NCI-H748 treated with DMSO at 0.1 percent for 48 hours (cell line): ENCODE measurements at regions not wholly inside any gene's neighbourhood (a gene's known extent, or its start where the extent isn't known, plus 50 kb on each side); places are given as distances from the start of the nearest gene placed in this dataset.
"Not testable (repeated sequence)": the region's sequence is repeated elsewhere in the genome, so short reads cannot be mapped to it uniquely, and the experiment has no call there.

Source experiments
- DNase-seq: peaks from one replicate; lab custom pipeline; 2025; lab: John Stamatoyannopoulos, UW

DNA sequence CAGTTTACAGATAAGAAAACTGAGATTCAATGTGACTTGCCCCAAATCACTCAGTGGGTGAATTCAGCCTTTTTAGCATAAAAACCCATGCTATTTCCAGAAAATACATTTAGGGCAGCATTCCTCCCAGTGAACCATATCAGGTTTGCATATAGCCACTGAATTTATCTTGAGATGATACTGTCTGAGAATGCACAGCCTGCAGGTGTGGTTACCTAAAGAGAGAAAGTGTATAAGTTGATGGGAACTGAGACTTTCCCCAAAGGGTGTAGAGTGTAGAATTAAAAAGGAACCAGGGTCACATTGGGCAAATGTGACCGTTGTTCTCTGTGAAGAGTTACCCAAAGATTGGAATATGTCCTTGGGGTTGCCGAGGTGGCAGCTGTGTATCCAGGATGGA, 100.0 kb upstream of the PIK3R1 start:
- DNase-seq, result no peak

DNA sequence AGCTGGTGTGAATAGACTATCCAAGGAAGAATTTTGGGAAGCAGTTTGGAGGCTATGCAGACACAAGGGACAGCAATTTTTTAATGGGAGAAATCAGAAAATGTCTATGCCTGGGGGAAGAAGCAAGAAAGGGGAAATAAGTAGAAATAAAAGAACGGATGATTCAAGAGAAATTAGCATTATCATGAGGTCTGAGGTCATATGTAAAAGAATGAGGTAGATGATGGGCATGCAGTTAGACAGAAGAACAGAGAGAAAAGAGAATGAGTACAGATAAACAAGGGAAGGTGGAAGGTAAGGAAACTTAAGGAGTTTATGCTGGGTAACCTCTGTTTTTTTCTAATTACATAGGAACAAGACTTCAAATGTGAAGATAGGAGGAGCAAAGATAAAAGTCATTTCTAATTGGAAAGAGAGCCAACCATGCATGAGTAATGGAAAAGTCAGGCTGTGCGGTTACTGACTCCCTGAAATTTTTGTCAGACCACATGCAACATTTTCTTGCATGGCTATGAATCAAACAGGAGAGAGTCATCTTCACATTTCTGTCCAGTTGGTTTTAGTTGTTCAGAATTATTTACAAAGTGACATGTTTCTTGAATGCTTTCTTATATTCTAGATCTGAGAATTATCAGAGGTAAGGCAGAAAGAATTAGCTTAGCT, 101.0 kb upstream of the PIK3R1 start:
- DNase-seq, result no peak

DNA sequence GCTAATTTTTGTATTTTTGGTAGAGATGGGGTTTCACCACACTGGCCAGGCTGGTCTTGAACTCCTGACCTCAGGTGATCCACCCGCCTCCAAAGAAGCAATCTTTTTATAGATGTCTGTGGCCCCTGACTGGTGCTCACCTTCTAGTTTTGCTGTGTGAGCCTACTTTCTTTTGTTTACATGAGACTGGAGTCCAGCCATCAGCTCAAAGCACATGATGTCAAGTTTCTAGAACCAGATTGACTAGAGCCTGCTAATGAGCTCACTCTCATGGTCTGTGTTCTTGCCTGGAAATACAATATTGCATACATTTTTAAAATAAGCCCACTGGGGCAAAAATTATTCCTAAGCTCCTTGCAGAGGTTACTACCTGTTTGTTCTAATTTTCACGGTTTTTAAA, 102.9 kb upstream of the PIK3R1 start:
- DNase-seq, result no peak

DNA sequence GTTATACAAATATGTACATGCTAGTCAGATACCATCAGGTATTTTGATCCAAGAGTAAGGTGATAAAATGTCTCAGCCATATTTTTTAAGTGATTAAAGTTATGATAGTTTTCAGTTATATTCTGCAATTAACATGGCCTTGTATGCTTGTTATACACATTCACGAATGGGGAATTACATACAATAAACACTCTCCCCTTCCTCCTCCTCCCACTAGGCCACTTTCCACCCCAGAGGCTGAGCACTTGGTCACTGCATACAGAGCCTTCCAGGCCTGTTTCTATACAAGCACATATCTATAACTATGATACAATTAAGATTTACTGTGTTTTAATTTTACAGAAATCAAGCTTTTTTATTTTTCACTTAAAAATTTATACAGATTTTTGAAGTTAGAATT, 104.7 kb upstream of the PIK3R1 start:
- no peak for DNase-seq

DNA sequence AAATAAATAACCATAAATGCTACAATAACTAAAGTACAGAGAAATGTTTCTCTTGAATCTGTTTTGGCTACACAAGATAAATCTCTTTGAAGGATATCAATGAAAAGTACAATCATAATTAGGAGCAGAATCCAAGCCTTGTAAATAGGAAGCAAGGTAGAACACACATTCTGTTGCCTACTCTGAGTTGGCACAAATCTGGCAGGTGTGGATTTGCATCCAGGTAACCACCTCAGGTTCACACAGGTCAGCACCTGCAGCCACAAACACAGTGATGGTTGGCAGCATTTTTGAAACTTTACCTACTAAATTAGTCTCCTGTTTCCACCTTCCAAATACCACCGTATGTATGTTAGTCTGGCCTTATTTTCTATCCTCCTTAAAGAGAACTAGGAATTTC, 105.3 kb upstream of the PIK3R1 start:
- DNase-seq, result peak; percentile 30

DNA sequence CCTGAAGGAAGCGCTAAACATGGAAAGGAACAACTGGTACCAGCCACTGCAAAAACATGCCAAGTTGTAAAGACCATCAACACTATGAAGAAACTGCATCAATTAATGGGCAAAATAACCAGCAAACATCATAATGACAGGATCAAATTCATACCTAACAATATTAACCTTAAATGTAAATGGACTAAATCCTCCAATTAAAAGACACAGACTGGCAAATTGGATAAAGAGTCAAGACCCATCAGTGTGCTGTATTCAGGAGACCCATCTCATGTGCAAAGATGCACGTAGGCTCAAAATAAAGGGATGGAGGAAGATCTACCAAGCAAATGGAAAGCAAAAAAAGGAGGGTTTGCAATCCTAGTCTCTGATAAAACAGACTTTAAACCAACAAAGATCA, 111.3 kb upstream of the PIK3R1 start:
- DNase-seq, result not testable (repeated sequence)

DNA sequence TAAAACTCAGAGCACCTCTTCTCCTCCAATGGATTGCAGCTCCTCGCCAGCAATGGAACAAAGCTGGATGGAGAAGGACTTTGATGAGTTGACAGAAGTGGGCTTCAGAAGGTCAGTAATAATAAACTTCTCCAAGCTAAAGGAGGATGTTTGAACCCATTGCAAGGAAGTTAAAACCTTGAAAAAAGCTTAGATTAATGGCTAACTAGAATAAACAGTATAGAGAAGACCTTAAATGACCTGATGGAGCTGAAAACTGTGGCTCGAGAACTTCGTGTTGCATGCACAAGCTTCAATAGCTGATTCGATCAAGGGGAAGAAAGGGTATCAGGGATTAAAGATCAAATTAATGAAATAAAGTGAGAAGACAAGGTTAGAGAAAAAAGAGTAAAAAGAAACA, 112.3 kb upstream of the PIK3R1 start:
- DNase-seq, result not testable (repeated sequence)

DNA sequence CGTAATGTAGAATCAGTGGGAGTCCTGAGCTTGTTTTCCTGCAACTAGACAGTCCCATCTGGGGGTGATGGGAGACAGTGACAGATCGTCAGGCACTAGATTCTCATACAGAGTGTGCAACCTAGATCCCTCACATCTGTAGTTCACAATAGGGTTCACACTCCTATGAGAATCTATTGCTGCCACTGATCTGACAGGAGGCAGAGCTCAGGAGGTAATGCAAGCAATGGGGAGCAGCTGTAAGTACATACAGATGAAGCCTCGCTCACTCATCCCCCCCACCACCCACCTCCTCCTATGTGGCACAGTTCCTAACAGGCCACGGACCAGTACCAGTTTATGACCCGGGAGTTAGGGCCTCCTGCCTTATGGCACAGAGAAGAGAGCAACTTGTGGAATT, 116.2 kb upstream of the PIK3R1 start:
- DNase-seq, result no peak

DNA sequence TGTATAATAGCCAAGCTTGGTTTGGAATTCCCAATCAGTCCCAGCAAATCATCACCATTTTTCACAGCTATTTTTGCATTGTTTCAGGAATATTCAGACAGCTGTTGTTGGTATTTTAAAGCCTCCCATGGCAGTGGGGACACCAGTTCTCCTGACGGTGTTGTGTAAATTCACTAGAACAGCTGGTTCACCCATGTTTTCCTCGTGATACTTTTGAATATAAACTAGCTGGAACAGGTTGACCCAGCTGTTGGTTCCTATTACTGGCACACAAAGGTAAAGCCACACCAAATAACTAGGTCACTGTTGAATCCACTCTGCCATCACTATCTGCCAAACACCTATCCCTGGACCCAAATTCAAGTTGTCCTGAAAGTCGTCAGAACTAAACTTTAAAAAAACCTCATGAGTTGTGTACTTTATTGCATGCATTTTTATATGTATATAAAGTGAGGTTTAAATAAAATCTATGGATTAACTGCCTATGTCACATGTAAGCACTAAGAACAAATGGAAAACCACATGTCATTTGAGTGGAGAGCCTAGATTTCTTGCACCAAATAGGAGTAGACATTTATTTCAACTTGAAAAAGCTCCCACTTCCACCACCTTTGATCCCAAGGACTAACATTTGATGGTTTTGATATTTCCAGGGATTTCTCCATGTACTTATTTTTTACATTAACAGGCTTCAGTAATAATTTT, 121.9 kb upstream of the PIK3R1 start:
- DNase-seq, result no peak

DNA sequence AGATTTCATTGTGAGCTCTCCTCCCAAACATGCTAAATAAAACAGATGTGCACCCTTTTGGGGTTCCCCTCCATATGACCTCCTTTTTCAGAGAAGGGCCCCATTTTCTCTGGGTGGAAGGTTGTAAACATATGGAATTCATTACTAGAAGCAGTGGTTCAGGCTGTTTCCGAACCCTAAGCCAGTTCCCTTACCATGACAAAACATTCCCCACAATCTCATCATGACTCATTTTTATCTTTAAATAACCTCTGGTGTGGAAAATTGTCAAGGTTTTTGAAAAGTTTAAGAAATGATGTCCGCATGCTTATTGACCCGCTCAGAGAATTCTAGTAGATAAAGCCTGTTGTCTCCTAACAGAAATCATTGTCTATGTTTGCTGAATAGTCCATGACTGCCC, 127.3 kb upstream of the PIK3R1 start:
- DNase-seq, result no peak

DNA sequence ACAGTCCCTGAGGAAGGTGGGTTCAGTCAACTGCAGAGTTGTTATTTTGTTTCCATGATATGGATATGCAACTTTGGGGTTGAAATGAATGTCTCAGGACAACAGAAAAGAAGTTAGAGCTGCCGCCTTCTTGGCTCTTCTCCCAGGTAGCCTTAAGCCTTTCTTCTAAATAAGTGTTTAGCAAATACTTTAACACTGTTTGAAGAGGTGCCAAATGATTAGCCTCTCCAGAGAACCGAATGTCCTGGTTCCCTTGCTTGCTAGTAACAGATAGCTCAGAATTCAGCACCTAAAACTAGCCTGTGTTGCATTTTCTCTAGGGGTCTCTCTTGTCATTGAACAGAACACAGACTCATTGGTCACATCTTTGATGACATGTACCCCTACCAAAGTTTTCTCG, 127.7 kb upstream of the PIK3R1 start:
- no peak for DNase-seq

DNA sequence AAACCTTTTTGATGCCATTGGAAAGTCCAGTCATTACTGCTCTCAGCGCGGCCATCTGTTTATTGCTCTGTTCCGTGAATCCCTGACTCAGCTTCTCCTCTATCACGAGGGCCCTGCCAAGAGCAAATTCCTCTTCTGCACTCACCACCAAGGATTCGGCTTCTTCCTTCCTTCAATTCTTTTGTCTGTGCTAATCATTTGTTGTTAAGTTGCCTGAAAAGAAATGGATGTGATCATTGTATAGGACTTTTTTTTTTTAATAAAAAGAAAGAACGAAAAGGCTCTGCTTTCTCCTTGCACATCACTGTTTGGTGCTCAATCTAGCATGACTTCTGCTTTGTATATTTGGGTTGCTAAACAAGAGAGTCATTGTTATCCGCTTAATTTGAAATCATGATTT, 128.7 kb upstream of the PIK3R1 start:
- no peak for DNase-seq

DNA sequence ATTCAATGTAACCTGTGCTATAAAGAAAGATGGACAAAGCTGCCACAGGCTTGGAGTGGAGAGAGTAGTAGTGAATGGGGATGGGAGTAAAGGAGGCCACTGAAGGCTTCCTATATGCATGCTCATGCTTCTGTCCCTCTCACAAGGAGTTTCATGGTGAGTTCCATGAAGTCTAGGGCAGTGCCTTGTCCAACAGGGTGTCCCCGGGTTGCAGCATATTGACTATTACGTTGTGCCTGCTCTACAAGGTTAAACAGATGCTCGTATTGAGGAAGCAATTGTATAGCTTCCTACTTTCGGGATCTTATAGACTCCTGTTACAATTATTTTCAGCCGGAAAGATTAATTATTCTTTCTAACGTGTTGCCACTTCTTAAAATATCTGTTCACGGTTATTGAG, 129.1 kb upstream of the PIK3R1 start:
- DNase-seq, result no peak

DNA sequence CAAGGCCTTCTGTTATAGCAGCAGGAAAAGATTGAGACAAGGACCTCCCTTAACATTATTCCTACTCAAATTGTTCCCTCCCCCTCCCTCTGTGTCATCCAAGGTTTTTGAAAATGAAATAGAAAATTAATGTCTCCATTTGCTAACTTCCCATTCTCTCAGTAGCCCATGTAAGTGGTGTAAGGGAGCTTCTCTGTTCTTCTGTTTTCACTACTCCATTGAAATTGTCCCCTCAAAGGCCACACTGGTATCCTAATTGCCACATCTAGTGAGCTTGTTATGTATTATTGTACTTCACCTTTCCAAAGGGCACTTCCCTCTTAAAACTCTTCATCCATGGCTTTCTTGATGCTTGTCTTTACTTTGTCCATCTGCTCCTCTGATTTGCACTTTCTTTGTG, 131.2 kb upstream of the PIK3R1 start:
- DNase-seq, result no peak

DNA sequence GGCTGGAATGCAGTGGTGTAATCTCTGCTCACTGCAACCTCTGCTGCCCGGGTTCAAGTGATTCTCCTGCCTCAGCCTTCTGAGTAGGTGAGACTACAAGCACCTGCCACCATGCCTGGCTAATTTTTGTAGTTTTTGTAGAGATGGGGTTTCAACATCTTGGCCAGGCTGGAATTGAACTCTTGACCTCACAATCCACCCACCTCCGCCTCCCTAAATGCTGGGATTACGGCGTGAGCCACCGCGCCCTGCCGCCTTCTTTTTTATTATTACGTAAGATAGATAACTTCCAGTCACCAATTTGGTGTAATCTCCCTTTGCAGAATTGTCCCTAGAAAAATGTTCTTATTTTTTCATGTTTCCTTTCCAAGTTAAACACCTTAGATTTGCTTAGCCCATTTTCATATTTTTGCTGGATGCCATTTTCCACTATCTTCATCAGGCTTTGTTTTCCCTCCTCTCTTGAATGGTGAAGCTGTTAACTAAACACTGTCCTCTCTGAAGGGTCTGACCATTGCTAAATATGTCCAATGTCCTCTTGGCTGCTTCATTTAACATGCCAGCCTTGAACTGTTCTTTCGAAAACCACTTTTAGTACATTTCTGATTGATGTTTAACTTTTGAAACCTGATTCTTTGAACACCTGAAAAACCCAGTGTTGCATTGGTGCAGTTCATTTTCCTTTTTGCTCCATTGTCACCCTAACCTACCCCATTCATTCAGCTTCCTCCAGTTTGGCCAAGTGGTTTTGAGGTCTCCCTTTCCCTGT, 135.1 kb upstream of the PIK3R1 start:
- DNase-seq, result no peak

DNA sequence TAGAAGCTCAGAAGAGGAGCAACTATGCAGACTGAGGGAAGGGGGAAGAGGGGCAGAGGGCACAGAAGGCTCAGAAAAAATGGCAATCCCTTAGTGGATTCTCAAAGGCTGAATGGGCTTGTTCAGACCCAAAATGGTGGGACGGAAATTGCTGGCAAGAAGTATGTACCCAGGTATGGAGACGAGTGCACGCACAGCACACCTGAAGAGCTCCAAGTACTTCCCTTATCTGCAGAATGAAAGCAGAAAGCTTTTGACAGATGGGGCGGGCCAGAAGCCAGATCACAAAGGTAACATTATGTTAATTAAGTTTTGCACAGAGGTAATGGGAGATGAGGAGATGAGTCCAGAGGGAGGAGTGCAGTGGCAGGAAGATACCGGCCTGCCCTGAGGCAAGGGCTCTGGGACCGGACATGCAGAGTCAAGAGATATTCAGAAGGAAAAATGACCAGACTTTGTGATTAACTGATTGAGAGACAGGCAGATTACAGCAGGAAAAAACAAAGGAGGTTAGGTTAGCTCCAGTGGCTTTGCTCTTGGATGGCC, 138.1 kb upstream of the PIK3R1 start:
- DNase-seq, result no peak

DNA sequence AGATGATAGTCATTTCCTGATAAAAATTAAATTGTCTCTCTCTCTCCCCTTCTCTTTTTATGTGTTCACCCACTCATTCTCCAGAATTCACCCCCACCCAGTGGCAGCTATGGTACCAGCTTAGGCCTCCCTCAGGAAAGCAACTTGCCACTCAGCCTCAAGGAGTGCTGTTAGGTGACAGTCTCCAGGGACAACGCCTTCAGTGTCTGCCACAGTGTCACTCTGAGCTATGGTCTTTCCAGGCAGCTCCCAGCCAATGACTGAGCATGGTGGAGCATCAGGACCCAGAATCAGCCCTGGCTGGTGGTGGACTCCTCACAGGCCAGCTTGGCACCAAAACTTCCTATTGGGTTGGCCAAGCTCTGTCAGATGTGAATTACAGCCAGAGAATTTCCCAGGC, 140.9 kb upstream of the PIK3R1 start:
- DNase-seq, result peak; percentile 66

DNA sequence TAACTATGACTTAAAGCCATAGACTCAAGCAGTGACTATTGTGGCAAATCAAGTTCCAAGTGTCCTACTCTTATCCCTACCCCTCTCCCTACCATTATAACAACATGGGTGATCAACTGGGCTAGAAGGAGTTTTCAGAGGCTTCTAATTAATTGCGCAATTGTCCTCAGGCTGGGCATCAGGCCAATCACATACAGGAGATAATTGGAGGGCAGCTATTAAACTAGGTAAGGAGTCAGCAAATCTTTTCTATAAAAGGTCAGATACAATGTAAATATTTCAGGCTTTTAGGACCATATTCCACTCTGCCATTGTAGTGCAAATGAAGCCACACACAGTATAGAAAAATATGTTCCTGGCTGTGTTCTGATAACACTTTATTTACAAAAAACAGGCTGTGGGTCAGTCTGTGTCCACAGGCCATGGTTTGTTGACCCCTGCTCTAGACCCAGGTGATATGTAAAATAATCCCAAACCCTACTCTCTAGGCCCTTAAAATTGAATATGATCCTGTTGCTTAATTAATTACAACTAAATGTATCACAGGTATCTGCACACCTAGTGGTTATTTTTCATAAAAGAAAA, 141.4 kb upstream of the PIK3R1 start:
- peak; percentile 98 for DNase-seq

DNA sequence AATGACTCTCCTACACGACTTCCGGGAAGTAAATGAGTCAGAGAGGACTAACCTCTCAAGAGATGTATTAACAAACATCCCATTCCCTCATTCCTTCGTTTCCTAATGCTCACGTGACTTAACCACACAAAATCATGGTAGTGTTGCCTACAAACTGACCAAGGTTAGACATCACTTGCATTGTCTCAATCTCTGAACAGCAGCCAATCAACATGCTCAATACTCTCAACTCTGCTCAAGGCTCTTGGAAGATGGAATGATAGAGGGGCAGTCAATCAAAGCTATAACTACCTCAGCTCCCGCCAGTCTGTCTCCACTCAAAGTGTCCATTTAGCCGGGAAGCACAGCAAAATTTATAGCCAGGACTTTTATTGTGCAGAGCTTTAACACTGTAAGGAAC, 143.8 kb upstream of the PIK3R1 start:
- no peak for DNase-seq

DNA sequence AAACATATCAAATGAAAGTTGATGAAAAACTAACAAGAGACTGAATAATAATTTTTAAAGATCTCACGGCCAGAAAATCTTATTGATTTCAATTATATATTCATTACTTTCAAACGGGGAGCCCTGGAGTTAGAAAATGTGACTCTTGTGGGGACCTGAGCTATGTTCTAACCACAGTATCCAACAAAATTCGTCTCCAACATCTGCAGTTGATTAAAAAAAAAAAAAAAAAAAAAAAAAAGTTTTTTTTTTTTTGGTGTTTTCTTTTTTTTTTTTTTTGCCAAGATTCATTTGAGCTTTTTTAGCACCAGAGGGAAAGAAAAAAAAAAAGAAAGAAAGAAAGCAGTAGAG, 144.3 kb upstream of the PIK3R1 start:
- DNase-seq, result no peak

DNA sequence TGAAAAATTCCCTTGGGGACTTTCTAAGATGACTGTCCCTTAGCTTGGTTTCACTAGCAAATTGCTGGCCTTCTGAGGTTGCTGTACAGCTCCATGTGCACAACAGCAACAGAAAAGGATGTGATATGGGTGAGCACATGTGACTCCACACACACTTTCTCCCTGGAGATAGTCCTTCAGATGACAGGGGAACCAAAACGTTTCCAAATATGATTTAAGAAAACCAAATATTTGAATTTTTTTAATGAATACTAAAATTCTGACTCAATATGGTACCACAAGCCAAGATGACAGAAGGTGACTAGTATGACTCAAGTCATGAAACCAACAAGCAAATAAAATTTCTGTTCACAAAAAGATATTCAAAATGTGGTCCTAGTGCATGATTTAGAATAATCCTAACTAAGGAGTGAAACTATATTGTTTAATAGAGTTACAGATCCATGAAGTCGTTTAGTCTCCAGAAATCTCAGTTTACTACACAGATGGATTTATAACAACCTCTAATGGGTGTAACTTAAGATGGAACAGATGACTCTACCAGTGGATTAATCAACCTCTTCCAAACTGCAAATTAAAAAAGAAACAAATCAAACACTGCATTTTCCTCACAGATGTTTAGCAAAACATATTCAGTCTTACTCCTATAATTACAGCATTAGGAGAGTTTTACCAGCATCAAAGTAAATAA, 144.8 kb upstream of the PIK3R1 start:
- DNase-seq, result no peak

DNA sequence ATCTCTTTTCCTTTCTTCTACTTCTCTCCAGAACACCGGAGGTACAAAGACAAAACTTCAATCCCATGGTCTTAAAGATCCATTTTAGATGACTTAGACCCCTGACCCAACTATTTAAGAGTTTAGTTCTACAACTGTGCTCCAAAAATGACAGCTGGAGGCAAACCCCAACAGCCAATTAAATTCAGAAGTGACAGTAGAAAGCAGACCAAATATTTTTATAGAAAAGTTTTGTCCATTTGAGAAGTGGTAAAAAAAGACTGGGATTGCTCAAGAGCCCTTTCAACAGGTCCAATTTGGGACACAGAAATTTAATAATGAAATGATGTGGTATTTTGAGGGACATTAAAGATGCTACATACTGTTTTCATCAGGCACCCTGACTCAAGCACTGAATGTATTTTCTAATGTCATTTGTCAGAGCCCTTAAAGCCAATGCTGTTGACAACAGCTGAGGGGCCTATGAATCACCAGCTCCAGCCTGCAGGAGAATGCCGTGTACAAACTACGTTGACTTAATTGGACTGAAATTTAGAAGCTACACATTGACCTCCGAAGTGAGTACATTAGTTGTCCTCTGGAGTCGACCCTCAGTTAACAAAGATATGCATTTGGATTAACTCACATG, 147.5 kb upstream of the PIK3R1 start:
- no peak for DNase-seq
